ENCODE measurements at regions not wholly inside any gene's neighbourhood (a gene's known extent, or its start where the extent isn't known, plus 50 kb on each side); places are given as distances from the start of the nearest gene placed in this dataset.

GRCh38 chr20:58583176-58583575, 67.9 kb upstream of the STX16 start:
- TF ChIP-seq CTCF (IDR thresholded peaks at IDR 0.05), result no peak
- TF ChIP-seq POLR2A (IDR thresholded peaks at IDR 0.05), result no peak
- TF ChIP-seq POLR2AphosphoS5 (IDR thresholded peaks at IDR 0.05), result no peak
